Caco-2 (cell line): ENCODE measurements at regions not wholly inside any gene's neighbourhood (a gene's known extent, or its start where the extent isn't known, plus 50 kb on each side); places are given as distances from the start of the nearest gene placed in this dataset.

ENCODE experiments used
- BruUV-seq: library from RNA; stranded (reverse); fragments of 400-500 nt; replicated peaks from 2 replicates; lab custom pipeline; 2021; lab: Mats Ljungman, UMichigan
- CTCF ChIA-PET: fragments of 300-600 bp; sonication (Branson Sonifier 250); formaldehyde crosslinking; loops from one replicate; lab custom pipeline; 2022; ENCODE audit warnings: antibody characterized with exemption; lab: Charles Lee
- POLR2A ChIA-PET: fragments of 300-600 bp; sonication (Branson Sonifier 250); formaldehyde crosslinking; loops from one replicate; lab custom pipeline; 2022; ENCODE audit warnings: antibody characterized with exemption; lab: Charles Lee
- DNase-seq, 2 experiments: peaks; one replicate each; pipeline versions ENCODE4 v3.0.0 to v3.0.0-alpha.2; 2020 to 2022
- H3K27me3 ChIP-seq: replicated peaks from 2 replicates; pipeline ENCODE4 v1.6.0; 2011; ENCODE audit warnings: low read length; ENCODE audit not compliant: control insufficient read depth, insufficient read depth
- H3K36me3 ChIP-seq: 2 replicates; pipeline ENCODE4 v1.5.1; 2011; ENCODE audit warnings: low read length; ENCODE audit not compliant: control insufficient read depth, insufficient read depth
- H3K4me1 ChIP-seq: fragments of 250-450 bp; sonication (Bioruptor Pico); 2 replicates; pipeline ENCODE4 v1.5.1; 2020; ENCODE audit warnings: mild to moderate bottlenecking
- H3K4me3 ChIP-seq: 2 replicates; pipeline ENCODE4 v1.5.1; 2011; ENCODE audit warnings: low read depth, mild to moderate bottlenecking, control low read depth, low read length
- H3K9me3 ChIP-seq: fragments of 250-450 bp; sonication (Bioruptor Pico); 2 replicates; pipeline ENCODE4 v1.5.1; 2020; ENCODE audit warnings: mild to moderate bottlenecking, moderate library complexity
- H3K27ac Mint-ChIP-seq: one replicate; pipeline ENCODE4 v1.8.0; 2022; ENCODE audit warnings: mixed read lengths; ENCODE audit not compliant: unreplicated experiment
- H3K27me3 Mint-ChIP-seq: one replicate; pipeline ENCODE4 v1.8.0; 2022; ENCODE audit warnings: mixed read lengths; ENCODE audit not compliant: insufficient read depth, unreplicated experiment
- H3K36me3 Mint-ChIP-seq: one replicate; pipeline ENCODE4 v1.8.0; 2022; ENCODE audit warnings: mild to moderate bottlenecking, mixed read lengths; ENCODE audit not compliant: insufficient read depth, unreplicated experiment
- H3K4me1 Mint-ChIP-seq: one replicate; pipeline ENCODE4 v1.8.0; 2022; ENCODE audit warnings: low read depth, mixed read lengths; ENCODE audit not compliant: unreplicated experiment
- H3K4me3 Mint-ChIP-seq: one replicate; pipeline ENCODE4 v1.8.0; 2022; ENCODE audit warnings: mild to moderate bottlenecking, moderate library complexity, mixed read lengths; ENCODE audit not compliant: unreplicated experiment
- H3K9me3 Mint-ChIP-seq: one replicate; pipeline ENCODE4 v1.8.0; 2022; ENCODE audit warnings: mixed read lengths; ENCODE audit not compliant: unreplicated experiment
- CTCF ChIP-seq, 2 experiments: fragments of 200-600 bp in 1 of 2; IDR thresholded peaks; 1 replicate in 1 of 2; 2 replicates in 1 of 2; pipeline versions ENCODE4 v1.5.1 to v1.8.0; 2011 to 2022; ENCODE audit warnings: antibody characterized with exemption in 1 of 2, control low read depth in 1 of 2, inconsistent platforms in 1 of 2, low read depth in 1 of 2, low read length in 1 of 2, mild to moderate bottlenecking in 1 of 2, moderate library complexity in 1 of 2; ENCODE audit not compliant: insufficient read depth in 1 of 2, severe bottlenecking in 1 of 2, unreplicated experiment in 1 of 2
- intact Hi-C: fragments of 100-400 bp; cut with micrococcal nuclease; formaldehyde crosslinking; loops from one replicate; pipeline ENCODE4 v1.10.0; 2022; ENCODE audit not compliant: unreplicated experiment

GRCh38 chr5:168006456-168007130 lies 284.9 kb upstream of the WWC1 start:
- Histone ChIP-seq H3K4me1 (no peaks in the 10 kb centered on the region), H3K36me3 (no peaks in the 10 kb centered on the region), H3K27me3 (no peaks in the 10 kb centered on the region), H3K9me3 (no peaks in the 10 kb centered on the region), H3K4me3 (no peak overlapping the region)
- no peak for TF ChIP-seq CTCF (IDR thresholded peaks at IDR 0.05; ENCODE audit: insufficient read depth in 1 of 2, low read depth in 1 of 2, low read length in 1 of 2, severe bottlenecking in 1 of 2, unreplicated experiment in 1 of 2)
- DNase-seq: no peak
- no TSS peak for BruUV-seq
- H3K4me1 Mint-ChIP-seq: no peaks in the 10 kb centered on the region
- H3K9me3 Mint-ChIP-seq: no peaks in the 10 kb centered on the region
- no peak overlapping the region for H3K4me3 Mint-ChIP-seq
- no peak overlapping the region for H3K27ac Mint-ChIP-seq
- ChIA-PET CTCF (no interaction called here), POLR2A (no interaction called here)
- H3K36me3 Mint-ChIP-seq: no peaks in the 10 kb centered on the region
- intact Hi-C loops: no loop called here
- H3K27me3 Mint-ChIP-seq: peaks cover 25% of the 10 kb centered on the region

GRCh38 chr5:168007286-168007685 lies 284.2 kb upstream of the WWC1 start:
- TF ChIP-seq CTCF (IDR thresholded peaks at IDR 0.05; ENCODE audit: insufficient read depth in 1 of 2, low read depth in 1 of 2, low read length in 1 of 2, severe bottlenecking in 1 of 2, unreplicated experiment in 1 of 2): no peak
- H3K4me1 ChIP-seq: no peaks in the 10 kb centered on the region
- no peaks in the 10 kb centered on the region for H3K4me1 Mint-ChIP-seq
- no peaks in the 10 kb centered on the region for H3K27me3 ChIP-seq
- H3K9me3 Mint-ChIP-seq: no peaks in the 10 kb centered on the region
- ChIA-PET POLR2A (no interaction called here), CTCF (no interaction called here)
- H3K27me3 Mint-ChIP-seq: peaks cover 29% of the 10 kb centered on the region
- H3K9me3 ChIP-seq: no peaks in the 10 kb centered on the region
- BruUV-seq: no TSS peak
- H3K36me3 Mint-ChIP-seq: no peaks in the 10 kb centered on the region
- H3K36me3 ChIP-seq: no peaks in the 10 kb centered on the region
- intact Hi-C loops: no loop called here
- no peak overlapping the region for H3K27ac Mint-ChIP-seq
- no peak overlapping the region for H3K4me3 Mint-ChIP-seq
- no peak for DNase-seq
- no peak overlapping the region for H3K4me3 ChIP-seq

- Mint-ChIP-seq H3K36me3 (no peaks in the 10 kb centered on the region), H3K4me1 (no peaks in the 10 kb centered on the region), H3K27me3 (peaks cover 30% of the 10 kb centered on the region), H3K9me3 (no peaks in the 10 kb centered on the region), H3K4me3 (no peak overlapping the region), H3K27ac (no peak overlapping the region)
- no peaks in the 10 kb centered on the region for H3K27me3 ChIP-seq
- no peaks in the 10 kb centered on the region for H3K4me1 ChIP-seq
- CTCF ChIA-PET: no interaction called here
- no peak overlapping the region for H3K4me3 ChIP-seq
- POLR2A ChIA-PET: no interaction called here
- no peaks in the 10 kb centered on the region for H3K9me3 ChIP-seq
- no peaks in the 10 kb centered on the region for H3K36me3 ChIP-seq
- intact Hi-C loops: no loop called here
- no TSS peak for BruUV-seq
- no peak for TF ChIP-seq CTCF (IDR thresholded peaks at IDR 0.05; ENCODE audit: insufficient read depth in 1 of 2, low read depth in 1 of 2, low read length in 1 of 2, severe bottlenecking in 1 of 2, unreplicated experiment in 1 of 2)
- no peak for DNase-seq
These were observed 282.9 kb upstream of the WWC1 start for GRCh38 chr5:168008555-168008954.
